GM06990 (cell line): ENCODE measurements at regions not wholly inside any gene's neighbourhood (a gene's known extent, or its start where the extent isn't known, plus 50 kb on each side); places are given as distances from the start of the nearest gene placed in this dataset.

ENCODE experiments used
- DNase-seq: peaks from one replicate; pipeline ENCODE4 v3.0.0-alpha.2; 2011; ENCODE audit not compliant: insufficient read length; ENCODE audit errors: extremely low read depth
- H3K27me3 ChIP-seq: replicated peaks from 2 replicates; pipeline ENCODE4 v1.6.0; 2011; ENCODE audit warnings: low read length; ENCODE audit not compliant: control insufficient read depth, insufficient read depth
- H3K36me3 ChIP-seq: 2 replicates; pipeline ENCODE4 v1.5.1; 2011; ENCODE audit warnings: low read length; ENCODE audit not compliant: control insufficient read depth, insufficient read depth
- H3K4me3 ChIP-seq: replicated peaks from 2 replicates; pipeline ENCODE4 v1.5.1; 2011; ENCODE audit warnings: low read depth, mild to moderate bottlenecking, control low read depth, low read length
- TF ChIP-seq, protein P1 (sequence below): IDR thresholded peaks from 2 replicates; pipeline ENCODE4 v1.5.1; 2011; ENCODE audit warnings: low read length, control low read depth, mild to moderate bottlenecking, inconsistent platforms; ENCODE audit not compliant: insufficient read depth, poor library complexity, severe bottlenecking

DNA sequence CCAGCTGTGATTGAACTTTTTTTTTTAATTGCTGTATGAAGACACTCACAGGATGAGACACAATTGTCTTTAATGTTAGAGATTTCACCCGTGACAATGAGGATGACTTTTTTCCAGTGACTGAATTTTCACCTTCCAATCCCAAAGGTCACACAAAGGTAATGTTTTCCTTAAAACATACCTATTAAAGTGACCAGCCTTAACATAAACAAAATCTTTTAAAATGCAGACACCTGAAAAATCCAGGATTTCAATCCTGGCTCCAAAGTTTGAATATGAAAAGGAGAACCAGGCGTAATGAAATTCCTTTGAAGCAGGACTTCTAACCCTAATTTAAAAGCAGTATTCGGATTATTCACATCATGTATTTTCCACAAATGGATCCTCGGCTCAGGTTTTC lies 647.7 kb downstream of the GATA3 start:
- no peaks in the 10 kb centered on the region for H3K27me3 ChIP-seq
- TF ChIP-seq, protein P1, sequence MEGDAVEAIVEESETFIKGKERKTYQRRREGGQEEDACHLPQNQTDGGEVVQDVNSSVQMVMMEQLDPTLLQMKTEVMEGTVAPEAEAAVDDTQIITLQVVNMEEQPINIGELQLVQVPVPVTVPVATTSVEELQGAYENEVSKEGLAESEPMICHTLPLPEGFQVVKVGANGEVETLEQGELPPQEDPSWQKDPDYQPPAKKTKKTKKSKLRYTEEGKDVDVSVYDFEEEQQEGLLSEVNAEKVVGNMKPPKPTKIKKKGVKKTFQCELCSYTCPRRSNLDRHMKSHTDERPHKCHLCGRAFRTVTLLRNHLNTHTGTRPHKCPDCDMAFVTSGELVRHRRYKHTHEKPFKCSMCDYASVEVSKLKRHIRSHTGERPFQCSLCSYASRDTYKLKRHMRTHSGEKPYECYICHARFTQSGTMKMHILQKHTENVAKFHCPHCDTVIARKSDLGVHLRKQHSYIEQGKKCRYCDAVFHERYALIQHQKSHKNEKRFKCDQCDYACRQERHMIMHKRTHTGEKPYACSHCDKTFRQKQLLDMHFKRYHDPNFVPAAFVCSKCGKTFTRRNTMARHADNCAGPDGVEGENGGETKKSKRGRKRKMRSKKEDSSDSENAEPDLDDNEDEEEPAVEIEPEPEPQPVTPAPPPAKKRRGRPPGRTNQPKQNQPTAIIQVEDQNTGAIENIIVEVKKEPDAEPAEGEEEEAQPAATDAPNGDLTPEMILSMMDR, result no peak
- no peak for DNase-seq
- no peak overlapping the region for H3K4me3 ChIP-seq
- no peaks in the 10 kb centered on the region for H3K36me3 ChIP-seq

DNA sequence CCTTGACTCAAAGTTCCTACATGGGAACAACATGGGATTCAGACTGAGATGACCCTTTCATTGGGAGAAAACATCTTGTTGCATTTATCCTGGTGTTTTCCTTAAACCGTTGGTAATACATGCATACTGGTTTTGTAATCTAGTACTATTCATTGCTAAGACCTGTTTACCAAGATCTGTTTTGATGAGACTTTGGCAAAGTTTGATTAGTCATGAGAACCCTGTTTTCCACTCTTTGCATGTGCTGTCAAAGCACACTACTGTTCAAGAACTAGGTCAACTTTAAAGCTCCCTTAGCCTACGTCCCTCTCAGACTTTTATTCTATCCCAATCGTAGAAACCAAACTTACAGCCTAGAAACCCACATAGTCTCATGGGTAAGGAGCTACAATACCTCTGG lies 650.9 kb downstream of the GATA3 start:
- DNase-seq, result no peak
- H3K36me3 ChIP-seq, result no peaks in the 10 kb centered on the region
- TF ChIP-seq, protein P1, result no peak

DNA sequence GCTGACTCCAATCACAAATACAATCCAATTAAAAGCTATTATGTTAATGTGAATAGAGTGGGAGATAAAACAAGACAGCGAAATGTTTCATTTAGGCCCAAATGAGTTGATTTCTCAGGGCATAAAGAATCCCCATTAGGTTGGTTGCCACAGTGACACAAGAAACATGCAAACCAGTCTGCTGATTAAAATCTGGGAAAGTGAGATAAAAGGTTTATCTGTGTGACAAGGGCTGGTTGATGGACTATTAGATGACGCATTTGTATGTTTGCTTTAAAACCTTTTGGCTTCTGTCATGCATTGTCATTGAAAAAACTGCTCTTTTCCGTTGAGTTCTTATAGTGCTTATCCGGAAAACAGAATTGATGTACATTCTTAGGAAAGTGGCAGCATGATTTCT lies 658.2 kb downstream of the GATA3 start:
- DNase-seq, result no peak
- no peak overlapping the region for H3K4me3 ChIP-seq
- H3K36me3 ChIP-seq, result no peaks in the 10 kb centered on the region
- TF ChIP-seq, protein P1, result no peak
- H3K27me3 ChIP-seq, result no peaks in the 10 kb centered on the region

More for the DNA sequence above, 650.9 kb downstream of the GATA3 start:
- no peak overlapping the region for H3K4me3 ChIP-seq
- H3K27me3 ChIP-seq, result no peaks in the 10 kb centered on the region

DNA sequence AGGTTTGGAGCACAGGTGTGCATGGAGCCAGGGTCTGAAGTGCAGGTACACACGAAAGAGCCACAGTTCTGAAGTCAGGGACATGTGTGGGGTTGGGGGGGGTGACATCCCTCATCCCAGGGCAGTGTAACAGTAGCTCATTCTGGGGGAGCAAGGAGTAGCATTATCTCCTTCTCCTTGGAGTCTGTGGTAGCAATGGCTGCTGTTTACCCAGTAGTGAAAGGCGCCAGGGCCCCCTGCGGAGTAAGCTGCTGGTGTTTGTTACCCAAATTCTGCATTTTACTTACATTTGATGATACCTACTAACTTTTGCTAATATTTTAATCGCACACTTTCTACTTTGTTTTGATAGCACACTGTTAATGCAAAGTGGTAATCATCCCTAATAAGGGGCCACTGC lies 665.5 kb downstream of the GATA3 start:
- Histone ChIP-seq H3K36me3 (no peaks in the 10 kb centered on the region), H3K27me3 (no peaks in the 10 kb centered on the region), H3K4me3 (no peak overlapping the region)
- TF ChIP-seq, protein P1, result no peak
- no peak for DNase-seq

DNA sequence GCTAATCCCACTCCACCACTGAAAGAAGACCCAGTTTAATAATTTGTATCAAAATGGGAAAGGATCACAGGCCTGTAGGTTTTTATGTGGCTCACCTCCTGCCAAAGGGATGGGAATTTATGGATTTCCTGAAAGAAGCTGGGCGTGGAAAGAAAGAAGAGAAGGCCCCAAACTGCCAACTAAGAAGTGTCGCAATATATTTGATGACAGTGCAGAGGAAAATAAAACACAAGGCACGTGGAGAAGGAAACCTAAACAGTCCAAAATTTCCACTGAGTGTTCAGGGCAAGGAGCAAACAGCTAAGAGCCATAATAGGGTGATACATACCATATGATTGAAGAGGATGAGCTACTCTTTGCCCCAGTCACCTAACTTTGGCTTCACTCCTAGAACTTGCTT lies 667.2 kb downstream of the GATA3 start:
- no peak for DNase-seq
- Histone ChIP-seq H3K36me3 (no peaks in the 10 kb centered on the region), H3K4me3 (no peak overlapping the region), H3K27me3 (no peaks in the 10 kb centered on the region)
- TF ChIP-seq, protein P1, result no peak

DNA sequence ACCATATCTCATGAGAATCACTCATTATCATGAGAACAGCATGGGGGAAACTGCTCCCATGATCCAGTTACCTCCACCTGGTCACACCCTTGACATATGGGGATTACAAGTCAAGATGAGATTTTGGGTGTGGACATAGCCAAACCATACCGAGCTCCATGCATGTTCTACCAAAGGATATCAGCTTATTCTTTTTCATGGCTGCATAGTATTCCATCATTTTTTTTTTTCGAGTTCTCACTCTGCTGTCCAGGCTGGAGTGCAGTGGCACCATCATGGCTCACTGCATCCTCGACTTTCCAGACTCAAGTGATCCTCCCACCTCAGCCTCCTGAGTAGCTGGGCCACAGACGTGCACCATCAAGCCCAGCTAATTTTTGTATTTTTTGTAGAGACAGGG lies 668.3 kb downstream of the GATA3 start:
- Histone ChIP-seq H3K36me3 (no peaks in the 10 kb centered on the region), H3K27me3 (no peaks in the 10 kb centered on the region), H3K4me3 (no peak overlapping the region)
- TF ChIP-seq, protein P1, result no peak
- no peak for DNase-seq
